IMR-90 (cell line): ENCODE measurements at regions not wholly inside any gene's neighbourhood (a gene's known extent, or its start where the extent isn't known, plus 50 kb on each side); places are given as distances from the start of the nearest gene placed in this dataset.

Source experiments
- ATAC-seq: fragments of 200-7000 bp; cut with Tn5 transposase; 2 replicates; pipeline ENCODE4 v1.9.1; 2020; ENCODE audit warnings: low read depth, mild to moderate bottlenecking, moderate library complexity
- BruUV-seq: library from RNA; stranded (reverse); fragments of 400-500 nt; replicated peaks from 2 replicates; lab custom pipeline; 2021; lab: Mats Ljungman, UMichigan
- CTCF ChIA-PET: fragments of 300-600 bp; formaldehyde crosslinking; extraction: SDS; loops from one replicate; lab custom pipeline; 2021; ENCODE audit warnings: antibody characterized with exemption; lab: Yijun Ruan, JAX
- POLR2A ChIA-PET: fragments of 300-600 bp; sonication (Branson Sonifier 250); formaldehyde crosslinking; loops from one replicate; lab custom pipeline; 2022; ENCODE audit warnings: antibody characterized with exemption; ENCODE audit not compliant: unreplicated experiment; lab: Charles Lee
- DNase-seq: peaks from one replicate; pipeline ENCODE4 v3.0.0; 2013
- H2AFZ ChIP-seq: replicated peaks from 2 replicates; pipeline ENCODE3; 2013; ENCODE audit warnings: low read length, mild to moderate bottlenecking; ENCODE audit not compliant: poor library complexity
- H2AK5ac ChIP-seq: 2 replicates; pipeline ENCODE4 v1.6.1; 2013; ENCODE audit warnings: low read depth, low read length, inconsistent platforms
- H2AK9ac ChIP-seq: replicated peaks from 2 replicates; pipeline ENCODE3; 2013; ENCODE audit warnings: mild to moderate bottlenecking, low read depth, low read length, moderate library complexity; ENCODE audit not compliant: poor library complexity
- H2BK120ac ChIP-seq: 2 replicates; pipeline ENCODE4 v1.6.1; 2013; ENCODE audit warnings: low read depth, low read length, inconsistent platforms
- H2BK15ac ChIP-seq: 3 replicates; pipeline ENCODE4 v1.6.1; 2013; ENCODE audit warnings: low read depth, low read length, inconsistent platforms
- H2BK20ac ChIP-seq: 2 replicates; pipeline ENCODE4 v1.6.1; 2013; ENCODE audit warnings: low read depth, mild to moderate bottlenecking, inconsistent platforms, low read length, moderate library complexity
- H2BK5ac ChIP-seq: 2 replicates; pipeline ENCODE4 v1.6.1; 2013; ENCODE audit warnings: mild to moderate bottlenecking, low read depth, low read length, inconsistent platforms; ENCODE audit not compliant: poor library complexity, severe bottlenecking
- H3K14ac ChIP-seq: replicated peaks from 2 replicates; pipeline ENCODE4 v1.6.1; 2013; ENCODE audit warnings: low read depth, low read length, inconsistent platforms
- H3K18ac ChIP-seq: 2 replicates; pipeline ENCODE4 v1.6.1; 2013; ENCODE audit warnings: low read depth, low read length, control low read depth
- H3K23ac ChIP-seq: 2 replicates; pipeline ENCODE4 v1.6.1; 2013; ENCODE audit warnings: low read depth, low read length, inconsistent platforms
- H3K27ac ChIP-seq: 2 replicates; pipeline ENCODE4 v1.5.1; 2013; ENCODE audit warnings: mild to moderate bottlenecking, control low read depth, low read length; ENCODE audit not compliant: insufficient read depth
- H3K27me3 ChIP-seq: 2 replicates; pipeline ENCODE4 v1.6.1; 2013; ENCODE audit warnings: low read length; ENCODE audit not compliant: control insufficient read depth, insufficient read depth
- H3K36me3 ChIP-seq: 2 replicates; pipeline ENCODE4 v1.6.1; 2013; ENCODE audit warnings: low read length, mixed read lengths; ENCODE audit not compliant: control insufficient read depth, insufficient read depth
- H3K4ac ChIP-seq: 2 replicates; pipeline ENCODE4 v1.6.1; 2013; ENCODE audit warnings: low read depth, low read length, inconsistent platforms
- H3K4me1 ChIP-seq: 2 replicates; pipeline ENCODE4 v1.6.1; 2013; ENCODE audit warnings: low read length, mixed read lengths; ENCODE audit not compliant: control insufficient read depth, insufficient read depth
- H3K4me2 ChIP-seq: 2 replicates; pipeline ENCODE4 v1.6.1; 2013; ENCODE audit warnings: low read depth, mild to moderate bottlenecking, control low read depth, low read length, moderate library complexity
- H3K4me3 ChIP-seq: 2 replicates; pipeline ENCODE4 v1.5.1; 2013; ENCODE audit warnings: low read depth, mild to moderate bottlenecking, control low read depth, low read length, moderate library complexity; ENCODE audit not compliant: insufficient read depth
- H3K56ac ChIP-seq: 2 replicates; pipeline ENCODE4 v1.6.1; 2013; ENCODE audit warnings: low read length, inconsistent platforms; ENCODE audit not compliant: insufficient read depth; ENCODE audit errors: extremely low read depth
- H3K79me1 ChIP-seq, 2 experiments: 2 replicates each; pipeline ENCODE4 v1.6.1; 2013; ENCODE audit warnings: low read length in 2 of 2, inconsistent platforms in 1 of 2, low read depth in 1 of 2
- H3K9ac ChIP-seq: 2 replicates; pipeline ENCODE4 v1.6.1; 2013; ENCODE audit warnings: low read depth, low read length, control low read depth
- H3K9me1 ChIP-seq: 2 replicates; pipeline ENCODE4 v1.6.1; 2013; ENCODE audit warnings: low read length, inconsistent platforms; ENCODE audit not compliant: insufficient read depth
- H3K9me3 ChIP-seq: 2 replicates; pipeline ENCODE4 v1.6.1; 2013; ENCODE audit warnings: low read length; ENCODE audit not compliant: control insufficient read depth, insufficient read depth
- H4K20me1 ChIP-seq: 2 replicates; pipeline ENCODE4 v1.6.1; 2013; ENCODE audit warnings: low read length, inconsistent platforms; ENCODE audit not compliant: insufficient read depth
- H4K5ac ChIP-seq: 2 replicates; pipeline ENCODE4 v1.6.1; 2013; ENCODE audit warnings: mild to moderate bottlenecking, low read depth, low read length, control low read depth
- H4K8ac ChIP-seq, 2 experiments: 2 replicates each; pipeline ENCODE4 v1.6.1; 2013; ENCODE audit warnings: low read depth in 2 of 2, low read length in 2 of 2, control low read depth in 1 of 2, inconsistent platforms in 1 of 2
- H4K91ac ChIP-seq: 2 replicates; pipeline ENCODE4 v1.6.1; 2013; ENCODE audit warnings: low read depth, low read length, inconsistent platforms; ENCODE audit not compliant: insufficient read depth
- BHLHE40 ChIP-seq: fragments of 150-350 bp; IDR thresholded peaks from 2 replicates; pipeline ENCODE4 v1.6.1; 2016; ENCODE audit warnings: mild to moderate bottlenecking, low read depth, low read length
- CEBPB ChIP-seq: IDR thresholded peaks from 2 replicates; pipeline ENCODE4 v1.6.1; 2012; ENCODE audit warnings: low read depth, low read length, improper control_type of control experiment
- CHD1 ChIP-seq: IDR thresholded peaks from 2 replicates; pipeline ENCODE4 v1.6.1; 2012; ENCODE audit warnings: low read depth, low read length, improper control_type of control experiment
- FOS ChIP-seq: fragments of 150-350 bp; IDR thresholded peaks from 2 replicates; pipeline ENCODE4 v1.6.1; 2016; ENCODE audit warnings: low read depth, low read length
- MAFK ChIP-seq: IDR thresholded peaks from 2 replicates; pipeline ENCODE4 v1.6.1; 2012; ENCODE audit warnings: low read depth, low read length, improper control_type of control experiment
- MAZ ChIP-seq: IDR thresholded peaks from 2 replicates; pipeline ENCODE4 v1.6.1; 2012; ENCODE audit warnings: low read depth, mild to moderate bottlenecking, low read length, improper control_type of control experiment, moderate library complexity, borderline replicate concordance
- MXI1 ChIP-seq: IDR thresholded peaks from 2 replicates; pipeline ENCODE4 v1.6.1; 2012; ENCODE audit warnings: low read depth, mild to moderate bottlenecking, low read length, moderate library complexity, borderline replicate concordance
- NFE2L2 ChIP-seq: fragments of 150-350 bp; IDR thresholded peaks from 2 replicates; pipeline ENCODE4 v1.6.1; 2016; ENCODE audit warnings: low read depth, mild to moderate bottlenecking, low read length
- POLR2A ChIP-seq: IDR thresholded peaks from 2 replicates; pipeline ENCODE4 v1.6.1; 2012; ENCODE audit warnings: mild to moderate bottlenecking, low read depth, low read length
- RAD21 ChIP-seq: IDR thresholded peaks from 2 replicates; pipeline ENCODE4 v1.6.1; 2012; ENCODE audit warnings: low read length, improper control_type of control experiment
- RCOR1 ChIP-seq: IDR thresholded peaks from 2 replicates; pipeline ENCODE4 v1.6.1; 2012; ENCODE audit warnings: mild to moderate bottlenecking, low read length, improper control_type of control experiment; ENCODE audit not compliant: insufficient replicate concordance
- RFX5 ChIP-seq: IDR thresholded peaks from 2 replicates; pipeline ENCODE4 v1.8.0; 2012; ENCODE audit warnings: low read depth, mild to moderate bottlenecking, low read length, moderate library complexity
- SMC3 ChIP-seq: fragments of 150-350 bp; IDR thresholded peaks from 2 replicates; pipeline ENCODE4 v1.6.1; 2016; ENCODE audit warnings: low read depth, mild to moderate bottlenecking, antibody characterized with exemption, low read length, moderate library complexity
- dilution Hi-C: fragments of 300-500 bp; cut with HindIII; formaldehyde crosslinking; loops from one replicate; pipeline ENCODE4 v1.14.3; 2018; ENCODE audit warnings: low sequenced_read_pairs; ENCODE audit not compliant: unreplicated experiment
- in situ Hi-C: fragments of 300-500 bp; cut with MboI; formaldehyde crosslinking; loops from 3 replicates; pipeline ENCODE4 v1.14.3; 2019; ENCODE audit warnings: low sequenced_read_pairs, inconsistent platforms, mixed read lengths
- intact Hi-C: fragments of 100-400 bp; cut with micrococcal nuclease; formaldehyde crosslinking; loops from 2 replicates; pipeline ENCODE4 v1.10.0; 2022
- TF ChIP-seq, protein P1 (sequence below): fragments of 150-350 bp; IDR thresholded peaks from 2 replicates; pipeline ENCODE4 v1.6.1; 2016; ENCODE audit warnings: low read depth, mild to moderate bottlenecking, low read length, moderate library complexity, borderline replicate concordance
- TF ChIP-seq, protein P2 (sequence below): conservative IDR thresholded peaks from 2 replicates; pipeline ENCODE4 v1.5.1; 2012; ENCODE audit warnings: mild to moderate bottlenecking, low read depth, low read length, improper control_type of control experiment
- TF ChIP-seq, protein P3 (sequence below): fragments of 150-350 bp; IDR thresholded peaks from 2 replicates; pipeline ENCODE4 v1.6.1; 2017; ENCODE audit warnings: mild to moderate bottlenecking, antibody characterized with exemption, low read length, low read depth

DNA sequence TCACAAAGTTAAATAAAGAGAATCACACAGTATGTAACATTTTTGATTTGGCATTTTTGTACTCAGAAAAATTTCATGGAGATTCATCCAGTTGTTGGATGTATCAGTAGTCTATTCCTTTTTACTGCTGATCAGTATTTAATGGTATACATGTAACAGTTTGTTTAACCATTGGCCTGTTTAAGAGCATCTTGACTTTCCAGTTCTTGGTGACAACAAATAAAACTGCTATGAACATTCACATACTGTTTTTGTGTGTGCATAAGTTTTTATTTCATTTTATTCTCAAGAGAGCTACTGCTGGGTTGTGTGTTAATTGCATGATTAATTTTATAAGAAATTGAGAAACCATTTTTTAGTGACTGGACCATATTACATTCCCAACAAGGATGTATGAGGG lies 694.5 kb upstream of the RAB6C start:
- TF ChIP-seq MXI1 (no peak), CHD1 (no peak), NFE2L2 (no peak), BHLHE40 (no peak), RCOR1 (no peak), POLR2A (no peak), MAFK (no peak), CEBPB (no peak), RAD21 (no peak), RFX5 (no peak), SMC3 (no peak), MAZ (no peak), FOS (no peak)
- TF ChIP-seq, protein P1, sequence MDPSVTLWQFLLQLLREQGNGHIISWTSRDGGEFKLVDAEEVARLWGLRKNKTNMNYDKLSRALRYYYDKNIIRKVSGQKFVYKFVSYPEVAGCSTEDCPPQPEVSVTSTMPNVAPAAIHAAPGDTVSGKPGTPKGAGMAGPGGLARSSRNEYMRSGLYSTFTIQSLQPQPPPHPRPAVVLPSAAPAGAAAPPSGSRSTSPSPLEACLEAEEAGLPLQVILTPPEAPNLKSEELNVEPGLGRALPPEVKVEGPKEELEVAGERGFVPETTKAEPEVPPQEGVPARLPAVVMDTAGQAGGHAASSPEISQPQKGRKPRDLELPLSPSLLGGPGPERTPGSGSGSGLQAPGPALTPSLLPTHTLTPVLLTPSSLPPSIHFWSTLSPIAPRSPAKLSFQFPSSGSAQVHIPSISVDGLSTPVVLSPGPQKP, result no peak
- TF ChIP-seq, protein P2, sequence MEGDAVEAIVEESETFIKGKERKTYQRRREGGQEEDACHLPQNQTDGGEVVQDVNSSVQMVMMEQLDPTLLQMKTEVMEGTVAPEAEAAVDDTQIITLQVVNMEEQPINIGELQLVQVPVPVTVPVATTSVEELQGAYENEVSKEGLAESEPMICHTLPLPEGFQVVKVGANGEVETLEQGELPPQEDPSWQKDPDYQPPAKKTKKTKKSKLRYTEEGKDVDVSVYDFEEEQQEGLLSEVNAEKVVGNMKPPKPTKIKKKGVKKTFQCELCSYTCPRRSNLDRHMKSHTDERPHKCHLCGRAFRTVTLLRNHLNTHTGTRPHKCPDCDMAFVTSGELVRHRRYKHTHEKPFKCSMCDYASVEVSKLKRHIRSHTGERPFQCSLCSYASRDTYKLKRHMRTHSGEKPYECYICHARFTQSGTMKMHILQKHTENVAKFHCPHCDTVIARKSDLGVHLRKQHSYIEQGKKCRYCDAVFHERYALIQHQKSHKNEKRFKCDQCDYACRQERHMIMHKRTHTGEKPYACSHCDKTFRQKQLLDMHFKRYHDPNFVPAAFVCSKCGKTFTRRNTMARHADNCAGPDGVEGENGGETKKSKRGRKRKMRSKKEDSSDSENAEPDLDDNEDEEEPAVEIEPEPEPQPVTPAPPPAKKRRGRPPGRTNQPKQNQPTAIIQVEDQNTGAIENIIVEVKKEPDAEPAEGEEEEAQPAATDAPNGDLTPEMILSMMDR, result no peak
- TF ChIP-seq, protein P3, sequence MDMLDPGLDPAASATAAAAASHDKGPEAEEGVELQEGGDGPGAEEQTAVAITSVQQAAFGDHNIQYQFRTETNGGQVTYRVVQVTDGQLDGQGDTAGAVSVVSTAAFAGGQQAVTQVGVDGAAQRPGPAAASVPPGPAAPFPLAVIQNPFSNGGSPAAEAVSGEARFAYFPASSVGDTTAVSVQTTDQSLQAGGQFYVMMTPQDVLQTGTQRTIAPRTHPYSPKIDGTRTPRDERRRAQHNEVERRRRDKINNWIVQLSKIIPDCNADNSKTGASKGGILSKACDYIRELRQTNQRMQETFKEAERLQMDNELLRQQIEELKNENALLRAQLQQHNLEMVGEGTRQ, result no peak
- Histone ChIP-seq H2AK9ac (no peak overlapping the region), H3K4ac (no peak overlapping the region), H2BK120ac (no peak overlapping the region), H3K14ac (no peak overlapping the region), H3K4me2 (no peak overlapping the region), H4K5ac (no peak overlapping the region), H2AFZ (no peak overlapping the region), H3K27ac (no peak overlapping the region), H3K23ac (no peak overlapping the region), H3K56ac (no peak overlapping the region), H3K9me1 (no peaks in the 10 kb centered on the region), H4K91ac (no peak overlapping the region), H3K27me3 (no peaks in the 10 kb centered on the region), H3K9me3 (peaks cover 8% of the 10 kb centered on the region; the same call in 1 of the 2 replicates), H3K36me3 (no peaks in the 10 kb centered on the region), H2BK20ac (no peak overlapping the region), H3K9ac (no peak overlapping the region), H4K20me1 (no peaks in the 10 kb centered on the region), H3K18ac (no peak overlapping the region), H2AK5ac (no peak overlapping the region), H4K8ac (no peak overlapping the region), H3K4me3 (no peak overlapping the region), H2BK15ac (no peak overlapping the region), H3K4me1 (no peaks in the 10 kb centered on the region), H2BK5ac (no peak overlapping the region), H3K79me1 (no peaks in the 10 kb centered on the region)
- ATAC-seq (no peak), DNase-seq (no peak)
- ChIA-PET POLR2A (no interaction called here), CTCF (no interaction called here)
- dilution Hi-C loops, result no loop called here
- no TSS peak for BruUV-seq
- in situ Hi-C loops, result no loop called here
- intact Hi-C loops, result no loop called here
